HCT116 (cell line): ENCODE measurements at regions not wholly inside any gene's neighbourhood (a gene's known extent, or its start where the extent isn't known, plus 50 kb on each side); places are given as distances from the start of the nearest gene placed in this dataset.

Experiments used
- ATAC-seq: fragments of 200-7000 bp; cut with Tn5 transposase; 2 replicates; pipeline ENCODE4 v1.9.1; 2020; ENCODE audit warnings: mild to moderate bottlenecking, moderate library complexity
- BruUV-seq: library from RNA; stranded (reverse); fragments of 400-500 nt; replicated peaks from 2 replicates; lab custom pipeline; 2021; lab: Mats Ljungman, UMichigan
- CTCF ChIA-PET: fragments of 300-600 bp; sonication (Branson Sonifier 250); formaldehyde crosslinking; loops from one replicate; lab custom pipeline; 2021; ENCODE audit warnings: antibody characterized with exemption; lab: Charles Lee
- POLR2A ChIA-PET: fragments of 300-600, 350-600 bp; sonication (Branson Sonifier 250); formaldehyde crosslinking; loops from one replicate; lab custom pipeline; 2021; ENCODE audit warnings: antibody characterized with exemption; lab: Charles Lee
- RAD21 ChIA-PET, 2 experiments: fragments of 300-600 bp; sonication (Branson Sonifier 250); formaldehyde crosslinking; loops; one replicate each; lab custom pipeline; 2023; ENCODE audit warnings: low total read pairs in 2 of 2; ENCODE audit not compliant: uncharacterized antibody in 2 of 2, unreplicated experiment in 2 of 2, low non-redundant PET in 1 of 2; lab: Charles Lee
- DNase-seq: peaks from one replicate; pipeline ENCODE4 v3.0.0-alpha.2; 2010; ENCODE audit warnings: low read depth, low spot score
- H2AFZ ChIP-seq: fragments of 200-600 bp; shearing (Covaris generic), sonication (generic); 2 replicates; pipeline ENCODE4 v1.6.1; 2017; ENCODE audit warnings: low read depth, mixed run types, mixed read lengths, antibody characterized with exemption, low read length; ENCODE audit not compliant: poor library complexity, severe bottlenecking
- H3K27ac ChIP-seq: 2 replicates; pipeline ENCODE4 v1.5.1; 2012; ENCODE audit warnings: low read depth, low read length
- H3K27me3 ChIP-seq: fragments of 200-600 bp; sonication (generic); 2 replicates; pipeline ENCODE4 v1.6.1; 2016; ENCODE audit warnings: mixed run types, low read length, mixed read lengths; ENCODE audit not compliant: insufficient read depth
- H3K36me3 ChIP-seq, 2 experiments: fragments of 200-500 bp in 1 of 2; fragments of 200-600 bp in 1 of 2; sonication (Bioruptor generic) in 1 of 2; sonication (generic) in 1 of 2; 2 replicates each; pipeline versions ENCODE4 v1.5.1 to v1.6.1; 2014 to 2016; ENCODE audit warnings: low read length in 2 of 2, inconsistent platforms in 1 of 2, mixed read lengths in 1 of 2, mixed run types in 1 of 2; ENCODE audit not compliant: insufficient read depth in 2 of 2, control insufficient read depth in 1 of 2
- H3K4me1 ChIP-seq, 2 experiments: fragments of 200-600 bp in 1 of 2; sonication (generic) in 1 of 2; 2 replicates each; pipeline versions ENCODE4 v1.5.1 to v1.6.1; 2012 to 2017; ENCODE audit warnings: low read length in 2 of 2, inconsistent platforms in 1 of 2, mild to moderate bottlenecking in 1 of 2, mixed read lengths in 1 of 2, mixed run types in 1 of 2, moderate library complexity in 1 of 2; ENCODE audit not compliant: insufficient read depth in 2 of 2, control insufficient read depth in 1 of 2
- H3K4me2 ChIP-seq: fragments of 200-600 bp; sonication (generic); 2 replicates; pipeline ENCODE4 v1.6.1; 2017; ENCODE audit warnings: mixed run types, low read length, mixed read lengths
- H3K4me3 ChIP-seq, 2 experiments: fragments of 200-600 bp in 1 of 2; sonication (generic) in 1 of 2; replicated peaks in 1 of 2; 2 replicates each; pipeline ENCODE4 v1.5.1; 2011 to 2016; ENCODE audit warnings: low read length in 2 of 2, control low read depth in 1 of 2, low read depth in 1 of 2, mild to moderate bottlenecking in 1 of 2, mixed read lengths in 1 of 2, mixed run types in 1 of 2
- H3K79me2 ChIP-seq: fragments of 200-600 bp; sonication (generic); 2 replicates; pipeline ENCODE4 v1.6.1; 2017; ENCODE audit warnings: mild to moderate bottlenecking, mixed run types, low read length, moderate library complexity, mixed read lengths; ENCODE audit not compliant: insufficient read depth
- H3K9ac ChIP-seq: fragments of 200-600 bp; sonication (generic); 2 replicates; pipeline ENCODE4 v1.6.1; 2016; ENCODE audit warnings: low read length, mixed read lengths
- H3K9me2 ChIP-seq: fragments of 200-600 bp; sonication (generic), shearing (Covaris generic); 2 replicates; pipeline ENCODE4 v1.6.1; 2017; ENCODE audit warnings: mixed run types, mild to moderate bottlenecking, moderate library complexity; ENCODE audit not compliant: insufficient read depth
- H3K9me3 ChIP-seq, 2 experiments: fragments of 200-500 bp in 1 of 2; fragments of 200-600 bp in 1 of 2; sonication (Bioruptor generic) in 1 of 2; sonication (generic) in 1 of 2; 2 replicates each; pipeline ENCODE4 v1.6.1; 2014 to 2017; ENCODE audit warnings: low read length in 2 of 2, mixed read lengths in 2 of 2, inconsistent platforms in 1 of 2, low read depth in 1 of 2, mild to moderate bottlenecking in 1 of 2, mixed run types in 1 of 2, moderate library complexity in 1 of 2; ENCODE audit not compliant: control insufficient read depth in 1 of 2, insufficient read depth in 1 of 2
- H4K20me1 ChIP-seq: fragments of 200-600 bp; sonication (generic), shearing (Covaris generic); 2 replicates; pipeline ENCODE4 v1.6.1; 2017; ENCODE audit warnings: mixed run types, mild to moderate bottlenecking, moderate library complexity; ENCODE audit not compliant: insufficient read depth
- CBX3 ChIP-seq: IDR thresholded peaks from 2 replicates; pipeline ENCODE4 v1.6.1; 2012; ENCODE audit warnings: low read depth
- CEBPB ChIP-seq: IDR thresholded peaks from 2 replicates; pipeline ENCODE4 v1.6.1; 2012; ENCODE audit warnings: low read depth
- EGR1 ChIP-seq: IDR thresholded peaks from 2 replicates; pipeline ENCODE4 v1.6.1; 2012; ENCODE audit warnings: low read depth
- ELF1 ChIP-seq: IDR thresholded peaks from 2 replicates; pipeline ENCODE4 v1.6.1; 2012; ENCODE audit warnings: low read depth, borderline replicate concordance
- EZH2 ChIP-seq: fragments of 200-600 bp; sonication (generic); IDR thresholded peaks from 2 replicates; pipeline ENCODE4 v1.6.1; 2017; ENCODE audit warnings: antibody characterized with exemption, mixed run types
- EZH2phosphoT487 ChIP-seq: fragments of 200-600 bp; IDR thresholded peaks from 2 replicates; pipeline ENCODE4 v1.6.1; 2018; ENCODE audit warnings: antibody characterized with exemption, borderline replicate concordance
- FOSL1 ChIP-seq: IDR thresholded peaks from 2 replicates; pipeline ENCODE4 v1.6.1; 2012; ENCODE audit warnings: low read depth
- POLR2AphosphoS5 ChIP-seq: IDR thresholded peaks from 2 replicates; pipeline ENCODE4 v1.6.1; 2011; ENCODE audit warnings: mild to moderate bottlenecking, low read depth, low read length, moderate library complexity
- RAD21 ChIP-seq: IDR thresholded peaks from 2 replicates; pipeline ENCODE4 v1.6.1; 2012; ENCODE audit warnings: low read depth, mild to moderate bottlenecking
- SIN3A ChIP-seq: IDR thresholded peaks from 2 replicates; pipeline ENCODE4 v1.6.1; 2012; ENCODE audit warnings: low read depth
- SP1 ChIP-seq: IDR thresholded peaks from 2 replicates; pipeline ENCODE4 v1.6.1; 2012; ENCODE audit warnings: low read depth
- SRF ChIP-seq: IDR thresholded peaks from 2 replicates; pipeline ENCODE4 v1.6.1; 2012; ENCODE audit warnings: low read depth
- TCF7L2 ChIP-seq: IDR thresholded peaks from 2 replicates; pipeline ENCODE4 v1.7.0; 2011; ENCODE audit warnings: borderline replicate concordance, inconsistent platforms; ENCODE audit not compliant: insufficient read depth, insufficient read length; ENCODE audit errors: extremely low read depth
- YY1 ChIP-seq: IDR thresholded peaks from 2 replicates; pipeline ENCODE4 v1.6.1; 2011; ENCODE audit warnings: low read length, low read depth, moderate library complexity, mild to moderate bottlenecking; ENCODE audit not compliant: insufficient replicate concordance; ENCODE audit errors: extremely low read depth
- ZNF274 ChIP-seq: fragments of 200-500 bp; sonication (Bioruptor generic); IDR thresholded peaks from 2 replicates; pipeline ENCODE4 v1.6.1; 2014; ENCODE audit warnings: mild to moderate bottlenecking, low read depth, low read length, inconsistent platforms
- intact Hi-C: fragments of 100-400 bp; cut with micrococcal nuclease; formaldehyde crosslinking; loops from 2 replicates; pipeline ENCODE4 v1.10.0; 2022
- TF ChIP-seq, protein P1 (sequence below), 3 experiments: fragments of 200-600 bp in 1 of 3; sonication (generic) in 1 of 3; IDR thresholded peaks in 2 of 3; conservative IDR thresholded peaks in 1 of 3; 2 replicates each; pipeline ENCODE4 v1.5.1; 2012 to 2017; ENCODE audit warnings: low read depth in 2 of 3, low read length in 2 of 3, antibody characterized with exemption in 1 of 3, borderline replicate concordance in 1 of 3, control low read depth in 1 of 3, mild to moderate bottlenecking in 1 of 3, mixed read lengths in 1 of 3, mixed run types in 1 of 3, moderate library complexity in 1 of 3; ENCODE audit not compliant: insufficient read depth in 1 of 3
- TF ChIP-seq, protein P2 (sequence below): IDR thresholded peaks from 2 replicates; pipeline ENCODE4 v1.6.1; 2012; ENCODE audit warnings: low read depth
- TF ChIP-seq, protein P3 (sequence below): IDR thresholded peaks from 2 replicates; pipeline ENCODE4 v1.6.1; 2012
- TF ChIP-seq, protein P4 (sequence below): IDR thresholded peaks from 2 replicates; pipeline ENCODE4 v1.6.1; 2011; ENCODE audit warnings: mild to moderate bottlenecking, low read length, moderate library complexity; ENCODE audit not compliant: insufficient replicate concordance; ENCODE audit errors: extremely low read depth
- TF ChIP-seq, protein P5 (sequence below): IDR thresholded peaks from 2 replicates; pipeline ENCODE4 v1.6.1; 2012

DNA sequence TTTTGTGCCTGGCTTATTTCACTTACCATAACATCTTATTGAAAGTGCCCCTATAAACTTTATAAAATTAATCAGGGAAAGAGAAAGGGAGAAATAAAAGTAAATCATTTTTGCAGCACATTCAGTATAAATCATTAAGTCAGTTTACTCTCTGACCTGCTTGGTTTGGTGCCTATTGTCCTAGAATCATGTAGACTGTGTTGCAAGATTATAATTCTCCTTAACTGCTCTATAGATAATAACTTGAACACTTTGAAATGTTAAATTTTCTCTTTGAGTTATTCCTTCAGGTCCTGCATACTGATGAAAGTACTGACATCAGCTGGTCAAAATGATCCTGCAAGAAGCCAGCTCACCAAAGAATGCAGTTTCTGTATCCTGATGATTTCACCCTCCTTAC lies 969.6 kb upstream of the GJE1 start:
- Histone ChIP-seq H4K20me1 (no peaks in the 10 kb centered on the region), H3K36me3 (no peaks in the 10 kb centered on the region), H3K27ac (no peak overlapping the region), H3K79me2 (no peaks in the 10 kb centered on the region), H3K9ac (no peak overlapping the region), H2AFZ (no peak overlapping the region), H3K9me2 (no peaks in the 10 kb centered on the region; the same call in 1 of the 2 replicates), H3K4me1 (no peaks in the 10 kb centered on the region), H3K27me3 (no peaks in the 10 kb centered on the region), H3K9me3 (no peaks in the 10 kb centered on the region), H3K4me3 (no peak overlapping the region), H3K4me2 (no peak overlapping the region)
- no peak for ATAC-seq
- no peak for DNase-seq
- ChIA-PET RAD21 (no interaction called here), CTCF (no interaction called here), POLR2A (no interaction called here)
- intact Hi-C loops = no loop called here
- BruUV-seq = no TSS peak
- no peak for TF ChIP-seq SIN3A
- no peak for TF ChIP-seq TCF7L2
- no peak for TF ChIP-seq EGR1
- no peak for TF ChIP-seq SP1
- TF ChIP-seq ELF1 = no peak
- no peak for TF ChIP-seq RAD21
- no peak for TF ChIP-seq CBX3
- no peak for TF ChIP-seq YY1
- no peak for TF ChIP-seq CEBPB
- TF ChIP-seq, protein P1, sequence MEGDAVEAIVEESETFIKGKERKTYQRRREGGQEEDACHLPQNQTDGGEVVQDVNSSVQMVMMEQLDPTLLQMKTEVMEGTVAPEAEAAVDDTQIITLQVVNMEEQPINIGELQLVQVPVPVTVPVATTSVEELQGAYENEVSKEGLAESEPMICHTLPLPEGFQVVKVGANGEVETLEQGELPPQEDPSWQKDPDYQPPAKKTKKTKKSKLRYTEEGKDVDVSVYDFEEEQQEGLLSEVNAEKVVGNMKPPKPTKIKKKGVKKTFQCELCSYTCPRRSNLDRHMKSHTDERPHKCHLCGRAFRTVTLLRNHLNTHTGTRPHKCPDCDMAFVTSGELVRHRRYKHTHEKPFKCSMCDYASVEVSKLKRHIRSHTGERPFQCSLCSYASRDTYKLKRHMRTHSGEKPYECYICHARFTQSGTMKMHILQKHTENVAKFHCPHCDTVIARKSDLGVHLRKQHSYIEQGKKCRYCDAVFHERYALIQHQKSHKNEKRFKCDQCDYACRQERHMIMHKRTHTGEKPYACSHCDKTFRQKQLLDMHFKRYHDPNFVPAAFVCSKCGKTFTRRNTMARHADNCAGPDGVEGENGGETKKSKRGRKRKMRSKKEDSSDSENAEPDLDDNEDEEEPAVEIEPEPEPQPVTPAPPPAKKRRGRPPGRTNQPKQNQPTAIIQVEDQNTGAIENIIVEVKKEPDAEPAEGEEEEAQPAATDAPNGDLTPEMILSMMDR (IDR thresholded peaks at IDR 0.05 in 2 of 3, conservative IDR thresholded peaks at IDR 0.05 in 1 of 3; ENCODE audit: borderline replicate concordance in 1 of 3, insufficient read depth in 1 of 3, low read depth in 2 of 3, low read length in 2 of 3) = no peak
- TF ChIP-seq POLR2AphosphoS5 = no peak
- TF ChIP-seq, protein P2, sequence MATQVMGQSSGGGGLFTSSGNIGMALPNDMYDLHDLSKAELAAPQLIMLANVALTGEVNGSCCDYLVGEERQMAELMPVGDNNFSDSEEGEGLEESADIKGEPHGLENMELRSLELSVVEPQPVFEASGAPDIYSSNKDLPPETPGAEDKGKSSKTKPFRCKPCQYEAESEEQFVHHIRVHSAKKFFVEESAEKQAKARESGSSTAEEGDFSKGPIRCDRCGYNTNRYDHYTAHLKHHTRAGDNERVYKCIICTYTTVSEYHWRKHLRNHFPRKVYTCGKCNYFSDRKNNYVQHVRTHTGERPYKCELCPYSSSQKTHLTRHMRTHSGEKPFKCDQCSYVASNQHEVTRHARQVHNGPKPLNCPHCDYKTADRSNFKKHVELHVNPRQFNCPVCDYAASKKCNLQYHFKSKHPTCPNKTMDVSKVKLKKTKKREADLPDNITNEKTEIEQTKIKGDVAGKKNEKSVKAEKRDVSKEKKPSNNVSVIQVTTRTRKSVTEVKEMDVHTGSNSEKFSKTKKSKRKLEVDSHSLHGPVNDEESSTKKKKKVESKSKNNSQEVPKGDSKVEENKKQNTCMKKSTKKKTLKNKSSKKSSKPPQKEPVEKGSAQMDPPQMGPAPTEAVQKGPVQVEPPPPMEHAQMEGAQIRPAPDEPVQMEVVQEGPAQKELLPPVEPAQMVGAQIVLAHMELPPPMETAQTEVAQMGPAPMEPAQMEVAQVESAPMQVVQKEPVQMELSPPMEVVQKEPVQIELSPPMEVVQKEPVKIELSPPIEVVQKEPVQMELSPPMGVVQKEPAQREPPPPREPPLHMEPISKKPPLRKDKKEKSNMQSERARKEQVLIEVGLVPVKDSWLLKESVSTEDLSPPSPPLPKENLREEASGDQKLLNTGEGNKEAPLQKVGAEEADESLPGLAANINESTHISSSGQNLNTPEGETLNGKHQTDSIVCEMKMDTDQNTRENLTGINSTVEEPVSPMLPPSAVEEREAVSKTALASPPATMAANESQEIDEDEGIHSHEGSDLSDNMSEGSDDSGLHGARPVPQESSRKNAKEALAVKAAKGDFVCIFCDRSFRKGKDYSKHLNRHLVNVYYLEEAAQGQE = no peak
- no peak for TF ChIP-seq EZH2
- TF ChIP-seq, protein P3, sequence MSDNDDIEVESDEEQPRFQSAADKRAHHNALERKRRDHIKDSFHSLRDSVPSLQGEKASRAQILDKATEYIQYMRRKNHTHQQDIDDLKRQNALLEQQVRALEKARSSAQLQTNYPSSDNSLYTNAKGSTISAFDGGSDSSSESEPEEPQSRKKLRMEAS = no peak
- no peak for TF ChIP-seq ZNF274
- TF ChIP-seq EZH2phosphoT487 = no peak
- TF ChIP-seq, protein P4, sequence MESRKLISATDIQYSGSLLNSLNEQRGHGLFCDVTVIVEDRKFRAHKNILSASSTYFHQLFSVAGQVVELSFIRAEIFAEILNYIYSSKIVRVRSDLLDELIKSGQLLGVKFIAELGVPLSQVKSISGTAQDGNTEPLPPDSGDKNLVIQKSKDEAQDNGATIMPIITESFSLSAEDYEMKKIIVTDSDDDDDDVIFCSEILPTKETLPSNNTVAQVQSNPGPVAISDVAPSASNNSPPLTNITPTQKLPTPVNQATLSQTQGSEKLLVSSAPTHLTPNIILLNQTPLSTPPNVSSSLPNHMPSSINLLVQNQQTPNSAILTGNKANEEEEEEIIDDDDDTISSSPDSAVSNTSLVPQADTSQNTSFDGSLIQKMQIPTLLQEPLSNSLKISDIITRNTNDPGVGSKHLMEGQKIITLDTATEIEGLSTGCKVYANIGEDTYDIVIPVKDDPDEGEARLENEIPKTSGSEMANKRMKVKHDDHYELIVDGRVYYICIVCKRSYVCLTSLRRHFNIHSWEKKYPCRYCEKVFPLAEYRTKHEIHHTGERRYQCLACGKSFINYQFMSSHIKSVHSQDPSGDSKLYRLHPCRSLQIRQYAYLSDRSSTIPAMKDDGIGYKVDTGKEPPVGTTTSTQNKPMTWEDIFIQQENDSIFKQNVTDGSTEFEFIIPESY = no peak
- TF ChIP-seq SRF = no peak
- TF ChIP-seq FOSL1 = no peak
- TF ChIP-seq, protein P5, sequence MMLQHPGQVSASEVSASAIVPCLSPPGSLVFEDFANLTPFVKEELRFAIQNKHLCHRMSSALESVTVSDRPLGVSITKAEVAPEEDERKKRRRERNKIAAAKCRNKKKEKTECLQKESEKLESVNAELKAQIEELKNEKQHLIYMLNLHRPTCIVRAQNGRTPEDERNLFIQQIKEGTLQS = no peak
- TF ChIP-seq, all 23 proteins: peak for 0
